ENCODE measurements at regions not wholly inside any gene's neighbourhood (a gene's known extent, or its start where the extent isn't known, plus 50 kb on each side); places are given as distances from the start of the nearest gene placed in this dataset.

- DNase-seq: peak; percentile 34
Observed at GRCh38 chr5:164555809-164556208, 1050.4 kb downstream of the MAT2B start.

- no peak for DNase-seq
Observed at GRCh38 chr5:164560216-164560615, 1054.8 kb downstream of the MAT2B start.

- DNase-seq: peak; percentile 85
Observed at GRCh38 chr5:164561933-164562872, 1056.8 kb downstream of the MAT2B start.

- DNase-seq: no peak
Observed at GRCh38 chr5:164563370-164563769, 1058.0 kb downstream of the MAT2B start.

GRCh38 chr5:164573397-164573796 lies 1068.0 kb downstream of the MAT2B start:
- no peak for DNase-seq

- DNase-seq: no peak
Observed at GRCh38 chr5:164577201-164577600, 1071.8 kb downstream of the MAT2B start.

- DNase-seq: no peak
Observed at GRCh38 chr5:164577742-164578141, 1072.3 kb downstream of the MAT2B start.

- DNase-seq: no peak
Observed at GRCh38 chr5:164578401-164578800, 1073.0 kb downstream of the MAT2B start.

GRCh38 chr5:164578911-164579310 lies 1073.5 kb downstream of the MAT2B start:
- no peak for DNase-seq

GRCh38 chr5:164580155-164580554 lies 1074.7 kb downstream of the MAT2B start:
- DNase-seq: no peak

GRCh38 chr5:164581889-164582288 lies 1076.5 kb downstream of the MAT2B start:
- DNase-seq: no peak

- peak; percentile 2 for DNase-seq
Observed at GRCh38 chr5:164593982-164594381, 1088.6 kb downstream of the MAT2B start.

GRCh38 chr5:164597293-164597900 lies 1092.0 kb downstream of the MAT2B start:
- no peak for DNase-seq

GRCh38 chr5:164600274-164600673 lies 1094.9 kb downstream of the MAT2B start:
- peak; percentile 58 for DNase-seq

GRCh38 chr5:164600929-164601535 lies 1095.6 kb downstream of the MAT2B start:
- no peak for DNase-seq

GRCh38 chr5:164608507-164608906 lies 1103.1 kb downstream of the MAT2B start:
- DNase-seq: no peak

- no peak for DNase-seq
Observed at GRCh38 chr5:164610374-164610773, 1105.0 kb downstream of the MAT2B start.

GRCh38 chr5:164614707-164615106 lies 1109.3 kb downstream of the MAT2B start:
- DNase-seq: no peak

- DNase-seq: no peak
Observed at GRCh38 chr5:164617290-164617689, 1111.9 kb downstream of the MAT2B start.

GRCh38 chr5:164627021-164627420 lies 1121.6 kb downstream of the MAT2B start:
- peak; percentile 1 for DNase-seq

GRCh38 chr5:164636456-164636855 lies 1131.0 kb downstream of the MAT2B start:
- no peak for DNase-seq

- DNase-seq: no peak
Observed at GRCh38 chr5:164637931-164638521, 1132.6 kb downstream of the MAT2B start.

- DNase-seq: peak; percentile 6
Observed at GRCh38 chr5:164649266-164649665, 1143.8 kb downstream of the MAT2B start.
